HG02759 (cell line): ENCODE measurements at regions not wholly inside any gene's neighbourhood (a gene's known extent, or its start where the extent isn't known, plus 50 kb on each side); places are given as distances from the start of the nearest gene placed in this dataset.

Experiments used
- ATAC-seq: cut with Tn5 transposase; IDR thresholded peaks from one replicate; pipeline ENCODE4 v1.9.1; 2021; ENCODE audit warnings: mild to moderate bottlenecking, moderate library complexity; ENCODE audit not compliant: unreplicated experiment

GRCh38 chr6:95071464-95071863, 505.9 kb upstream of the MANEA start:
- ATAC-seq = no peak

DNA sequence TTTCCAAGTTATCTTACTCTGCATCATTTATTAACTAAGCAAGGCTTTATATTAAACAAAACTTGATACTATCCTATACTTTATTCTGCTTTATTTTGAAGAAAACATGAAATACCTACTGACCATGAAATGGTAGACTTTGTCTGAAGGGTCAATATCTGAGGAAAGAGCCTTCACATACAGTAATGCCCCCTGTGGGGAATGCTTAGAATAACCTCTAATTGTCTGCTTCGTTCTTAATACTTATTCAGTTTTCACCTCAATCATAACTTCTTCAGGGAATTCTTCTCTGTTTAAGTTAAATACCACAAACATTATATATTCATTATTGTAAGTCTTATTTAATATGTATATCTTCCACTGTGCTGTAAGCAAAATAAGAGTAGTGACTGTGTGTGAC, 498.9 kb upstream of the MANEA start:
- no peak for ATAC-seq

GRCh38 chr6:95081231-95081630, 496.1 kb upstream of the MANEA start:
- no peak for ATAC-seq

GRCh38 chr6:95081949-95082348, 495.4 kb upstream of the MANEA start:
- no peak for ATAC-seq

DNA sequence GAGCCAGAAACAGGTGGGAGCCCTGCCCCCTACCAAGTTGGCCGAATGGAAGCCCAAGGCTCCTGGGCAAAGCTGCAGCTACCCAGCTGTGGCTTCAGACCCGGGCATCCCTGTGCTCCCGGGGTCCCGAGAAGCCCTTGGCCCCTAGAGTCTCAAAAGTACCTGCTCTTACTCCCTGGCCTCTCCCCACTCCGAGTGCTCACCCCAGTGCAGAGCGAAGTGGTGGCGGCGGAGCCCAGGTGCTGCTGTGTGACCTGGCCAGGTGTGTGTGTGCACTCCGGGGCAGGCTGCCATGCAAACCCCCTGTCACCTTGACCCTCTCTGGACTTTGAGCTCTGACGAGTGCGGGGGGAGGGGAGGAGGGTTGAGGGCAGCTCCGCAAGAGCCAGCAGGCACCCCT, 493.8 kb upstream of the MANEA start:
- no peak for ATAC-seq

- no peak for ATAC-seq
These were observed 492.5 kb upstream of the MANEA start for GRCh38 chr6:95084867-95085266.

- ATAC-seq = no peak
These were observed 489.8 kb upstream of the MANEA start for GRCh38 chr6:95087394-95088097.

GRCh38 chr6:95091823-95092436, 485.4 kb upstream of the MANEA start:
- peak; percentile 87 for ATAC-seq

DNA sequence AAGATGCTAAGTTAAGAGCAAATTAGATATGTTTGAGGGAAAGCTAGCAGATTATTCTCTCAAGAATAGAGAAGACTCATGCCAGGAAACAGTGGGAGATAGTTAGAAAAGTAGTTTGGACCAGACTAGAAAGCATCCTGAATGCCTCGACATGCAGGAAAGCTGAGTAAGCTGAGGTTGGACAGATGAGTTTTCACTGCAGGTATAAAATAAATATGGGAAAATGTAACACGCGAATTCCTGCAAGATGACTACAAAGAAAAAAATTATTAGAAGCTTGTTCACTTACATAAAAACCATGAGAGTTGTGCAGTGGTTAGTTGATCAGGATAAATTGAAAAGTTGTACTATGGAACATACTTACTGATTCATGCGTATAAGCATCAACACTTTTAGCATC, 484.2 kb upstream of the MANEA start:
- ATAC-seq = no peak

DNA sequence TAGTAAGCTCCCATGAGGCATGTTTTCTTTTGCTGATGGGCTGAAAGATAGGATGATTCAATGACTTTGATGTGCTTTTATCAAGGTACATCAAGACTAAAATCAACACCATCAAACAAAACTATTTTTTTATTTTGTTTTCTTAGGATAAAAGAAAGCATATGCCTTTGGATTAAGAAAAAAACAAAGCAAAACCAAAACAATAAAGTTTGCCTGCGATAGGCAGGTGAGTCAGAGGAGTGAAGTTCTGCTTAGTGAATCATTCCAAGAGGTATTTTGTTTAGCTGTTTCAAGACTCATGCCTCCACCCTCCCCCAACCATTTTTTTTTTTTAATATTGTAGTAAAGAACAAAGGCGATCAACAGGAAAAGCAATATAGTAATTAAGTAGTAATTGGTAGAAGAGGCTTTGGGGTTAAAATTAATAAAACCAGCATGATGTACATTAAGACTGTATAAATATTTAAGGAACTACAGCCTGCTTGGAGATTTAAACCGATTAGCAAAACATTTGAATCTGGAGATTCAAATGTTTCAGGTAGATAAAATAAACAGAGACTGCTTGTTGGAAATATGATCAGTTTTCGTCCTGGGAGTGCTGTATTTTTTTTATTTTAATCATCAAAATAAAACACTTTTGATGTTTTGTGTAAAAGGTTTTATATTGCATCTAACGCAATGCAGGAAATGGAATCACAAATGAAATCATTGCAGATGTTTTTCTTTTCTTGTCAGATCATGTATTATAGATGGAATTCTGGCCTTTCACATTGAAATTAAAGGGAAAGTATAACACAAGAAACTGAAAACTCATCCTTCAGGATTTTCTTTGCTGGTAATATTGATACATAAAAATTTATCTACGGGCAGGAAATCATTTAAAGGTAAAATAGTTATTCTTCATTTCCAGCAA, 482.3 kb upstream of the MANEA start:
- ATAC-seq = no peak

GRCh38 chr6:95095855-95096254, 481.5 kb upstream of the MANEA start:
- ATAC-seq = no peak

GRCh38 chr6:95099410-95099809, 477.9 kb upstream of the MANEA start:
- no peak for ATAC-seq

- ATAC-seq = no peak
These were observed 468.1 kb upstream of the MANEA start for GRCh38 chr6:95109212-95109611.

DNA sequence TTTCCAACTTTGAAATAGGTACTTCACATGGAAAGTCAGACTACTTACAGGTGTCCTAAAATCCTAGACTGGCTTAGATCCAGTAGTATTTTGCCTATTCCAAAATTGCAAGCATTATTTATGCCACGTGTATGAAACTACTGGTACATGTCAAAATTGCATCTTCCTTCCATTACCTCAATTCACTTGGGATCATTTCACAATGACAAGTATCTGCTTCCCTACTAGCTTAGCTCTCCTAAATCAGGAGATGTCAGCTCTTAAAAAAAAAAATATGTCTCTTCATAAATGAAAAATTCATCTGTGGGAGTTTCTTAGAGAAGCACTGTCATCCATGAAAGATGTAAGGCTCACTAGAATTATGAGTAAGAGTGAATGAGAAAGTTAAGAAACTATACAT, 466.6 kb upstream of the MANEA start:
- ATAC-seq = no peak

DNA sequence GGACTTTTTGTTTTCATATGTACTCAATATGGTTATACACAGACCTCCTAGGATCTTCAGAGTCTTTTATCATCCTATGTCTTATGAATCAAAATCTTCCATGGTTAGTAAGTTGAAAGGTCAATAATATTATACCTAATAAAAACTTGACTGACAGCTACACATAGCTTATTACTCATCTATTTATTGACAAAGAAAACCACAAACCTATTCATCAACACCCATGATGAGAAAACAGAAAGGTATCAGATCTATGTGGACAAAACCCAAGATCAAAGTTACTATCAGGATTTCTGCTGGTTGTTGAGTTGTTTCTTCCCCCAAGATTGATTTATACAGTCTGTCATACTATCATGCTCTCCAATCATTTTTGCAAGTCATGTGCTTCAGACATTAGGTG, 460.1 kb upstream of the MANEA start:
- ATAC-seq = no peak

DNA sequence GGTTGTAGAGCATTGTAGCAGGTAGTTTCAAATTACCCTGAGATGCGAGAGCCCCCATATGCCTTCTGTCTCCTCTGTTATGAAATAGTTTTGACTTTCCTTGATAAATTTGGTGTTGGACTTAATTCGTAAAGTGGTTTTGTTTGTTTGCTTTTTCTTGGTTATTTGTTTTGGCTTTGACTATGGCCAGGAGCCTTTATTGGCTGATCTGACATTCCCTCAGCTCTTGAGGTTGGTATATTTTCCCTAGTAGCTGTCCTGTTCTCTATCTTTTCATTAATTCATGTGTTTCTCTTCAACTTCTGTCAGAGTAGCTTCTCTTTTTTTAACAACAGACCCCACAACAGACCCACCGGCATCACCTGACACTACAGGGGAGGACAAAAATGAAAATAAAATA, 457.4 kb upstream of the MANEA start:
- no peak for ATAC-seq

DNA sequence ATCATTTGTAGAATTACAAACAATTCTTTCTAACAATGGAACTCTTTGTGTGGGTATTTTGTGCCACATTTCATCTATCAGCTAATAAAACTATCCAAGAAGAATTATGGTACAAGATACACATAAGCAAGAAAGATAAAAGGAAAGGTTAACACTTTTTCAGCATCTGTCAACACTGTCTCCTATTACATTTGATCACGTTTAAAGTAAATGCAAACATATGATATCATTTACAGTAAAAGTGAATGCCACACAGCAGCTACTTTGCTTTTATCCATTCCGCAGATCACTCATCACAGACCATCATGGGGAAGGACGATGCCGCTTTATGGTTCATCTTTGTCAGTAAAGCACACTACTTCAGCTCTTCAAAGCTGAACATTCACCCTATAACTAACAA, 456.4 kb upstream of the MANEA start:
- ATAC-seq = no peak

DNA sequence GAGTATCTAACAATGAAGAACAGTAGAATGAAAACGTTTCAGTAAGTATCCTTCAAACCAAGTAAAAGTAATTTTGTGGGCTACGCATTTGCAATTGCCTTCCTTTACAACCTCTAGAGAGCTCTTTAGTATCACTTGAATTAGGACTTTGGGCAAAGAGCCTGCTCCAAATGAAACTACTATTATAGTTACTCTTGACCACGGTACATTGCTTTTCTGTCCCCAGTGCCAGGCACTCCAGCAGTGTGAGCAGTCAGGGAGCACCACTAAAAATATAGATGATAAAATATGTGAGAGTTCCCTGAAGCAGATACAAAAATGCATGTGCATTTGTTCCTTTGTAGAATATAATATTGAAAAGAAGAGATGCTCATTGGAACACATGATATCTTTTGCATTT, 450.1 kb upstream of the MANEA start:
- ATAC-seq = no peak

- no peak for ATAC-seq
These were observed 448.9 kb upstream of the MANEA start for GRCh38 chr6:95128439-95128838.

GRCh38 chr6:95128947-95129346, 448.4 kb upstream of the MANEA start:
- ATAC-seq = no peak

DNA sequence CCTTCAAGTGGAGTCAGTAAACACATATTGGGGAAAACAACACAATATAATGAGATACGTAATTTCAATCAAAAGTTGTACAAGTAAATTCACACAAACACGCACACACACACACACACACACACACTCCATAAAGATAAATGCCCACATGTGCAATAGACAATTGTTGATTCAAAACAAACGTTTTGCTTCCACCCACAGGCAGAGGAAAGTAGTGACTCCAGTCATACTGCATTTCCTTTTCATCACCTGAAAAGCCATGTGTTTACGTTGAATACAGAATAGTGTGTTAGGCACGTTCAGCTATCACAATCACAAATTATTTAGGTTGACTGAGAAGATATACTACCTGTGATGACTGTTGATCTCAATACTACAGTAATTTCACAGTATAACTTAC, 443.8 kb upstream of the MANEA start:
- ATAC-seq = no peak

DNA sequence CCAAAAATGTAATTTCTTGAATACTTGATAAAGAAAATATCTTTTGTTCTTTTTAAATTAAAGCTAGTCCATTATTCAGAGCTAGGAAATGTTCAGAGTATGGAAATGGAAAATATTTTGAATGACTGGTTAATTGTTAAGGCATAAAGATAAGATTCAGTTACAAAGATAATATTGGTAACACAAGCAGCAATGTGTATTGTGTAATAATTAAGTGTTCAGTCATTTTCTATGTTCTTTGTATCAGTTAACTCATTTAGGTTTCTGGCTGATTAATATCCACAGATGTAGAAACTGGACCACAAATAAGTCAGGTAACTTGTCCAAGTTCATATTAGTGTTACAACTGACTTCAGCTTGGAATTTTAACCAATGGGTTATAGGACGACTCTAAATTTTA, 442.2 kb upstream of the MANEA start:
- ATAC-seq = no peak
